ENCODE measurements at regions not wholly inside any gene's neighbourhood (a gene's known extent, or its start where the extent isn't known, plus 50 kb on each side); places are given as distances from the start of the nearest gene placed in this dataset.

DNA sequence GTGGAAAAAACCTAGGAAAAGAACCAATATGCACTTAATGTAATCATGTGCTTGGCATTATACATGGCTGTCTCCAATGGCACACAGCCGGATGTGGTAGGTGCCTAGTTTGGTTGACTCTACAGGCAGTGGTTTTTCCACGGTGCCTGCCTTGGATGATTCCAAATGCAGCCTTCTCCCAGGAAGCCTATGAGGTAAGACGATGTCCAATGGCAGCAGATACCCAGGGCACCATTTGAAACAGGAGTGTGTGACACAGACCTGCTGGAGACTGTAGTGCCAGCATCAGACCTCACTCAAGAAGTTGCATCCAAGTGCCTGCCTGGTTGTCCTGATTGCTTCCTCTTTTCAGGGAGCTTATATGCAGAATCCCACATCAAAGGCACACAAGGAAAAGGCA lies 88.0 kb upstream of the VASH1 start:
- TF ChIP-seq, protein P1, sequence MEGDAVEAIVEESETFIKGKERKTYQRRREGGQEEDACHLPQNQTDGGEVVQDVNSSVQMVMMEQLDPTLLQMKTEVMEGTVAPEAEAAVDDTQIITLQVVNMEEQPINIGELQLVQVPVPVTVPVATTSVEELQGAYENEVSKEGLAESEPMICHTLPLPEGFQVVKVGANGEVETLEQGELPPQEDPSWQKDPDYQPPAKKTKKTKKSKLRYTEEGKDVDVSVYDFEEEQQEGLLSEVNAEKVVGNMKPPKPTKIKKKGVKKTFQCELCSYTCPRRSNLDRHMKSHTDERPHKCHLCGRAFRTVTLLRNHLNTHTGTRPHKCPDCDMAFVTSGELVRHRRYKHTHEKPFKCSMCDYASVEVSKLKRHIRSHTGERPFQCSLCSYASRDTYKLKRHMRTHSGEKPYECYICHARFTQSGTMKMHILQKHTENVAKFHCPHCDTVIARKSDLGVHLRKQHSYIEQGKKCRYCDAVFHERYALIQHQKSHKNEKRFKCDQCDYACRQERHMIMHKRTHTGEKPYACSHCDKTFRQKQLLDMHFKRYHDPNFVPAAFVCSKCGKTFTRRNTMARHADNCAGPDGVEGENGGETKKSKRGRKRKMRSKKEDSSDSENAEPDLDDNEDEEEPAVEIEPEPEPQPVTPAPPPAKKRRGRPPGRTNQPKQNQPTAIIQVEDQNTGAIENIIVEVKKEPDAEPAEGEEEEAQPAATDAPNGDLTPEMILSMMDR (IDR thresholded peaks at IDR 0.05), result no peak
- TF ChIP-seq EP300 (IDR thresholded peaks at IDR 0.05) (no peak), POLR2A (IDR thresholded peaks at IDR 0.05) (no peak), POLR2AphosphoS5 (IDR thresholded peaks at IDR 0.05) (no peak)

Data from suprapubic skin (tissue), 4 donors.